ENCODE measurements at regions not wholly inside any gene's neighbourhood (a gene's known extent, or its start where the extent isn't known, plus 50 kb on each side); places are given as distances from the start of the nearest gene placed in this dataset.

DNA sequence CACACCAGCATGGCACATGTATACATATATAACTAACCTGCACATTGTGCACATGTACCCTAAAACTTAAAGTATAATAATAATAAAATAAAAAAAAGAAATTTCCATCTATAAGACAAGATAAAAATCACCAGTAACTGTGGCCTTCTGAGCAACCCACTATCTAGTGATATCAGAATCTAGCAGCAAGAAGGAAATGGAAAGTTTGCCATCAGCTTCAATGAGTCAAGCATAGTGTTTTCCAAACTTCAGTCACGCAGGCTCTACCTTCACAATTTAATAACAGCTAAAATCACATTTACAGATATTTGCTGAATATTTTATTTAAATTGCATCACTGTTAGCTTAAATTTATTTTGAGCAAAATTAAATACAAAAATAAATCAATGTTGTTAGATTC, 345.3 kb upstream of the CD180 start:
- ATAC-seq (no peak), DNase-seq (ENCODE audit: low spot score) (no peak)

GRCh38 chr5:67538855-67539506, 342.4 kb upstream of the CD180 start:
- ATAC-seq (no peak), DNase-seq (ENCODE audit: low spot score) (no peak)

DNA sequence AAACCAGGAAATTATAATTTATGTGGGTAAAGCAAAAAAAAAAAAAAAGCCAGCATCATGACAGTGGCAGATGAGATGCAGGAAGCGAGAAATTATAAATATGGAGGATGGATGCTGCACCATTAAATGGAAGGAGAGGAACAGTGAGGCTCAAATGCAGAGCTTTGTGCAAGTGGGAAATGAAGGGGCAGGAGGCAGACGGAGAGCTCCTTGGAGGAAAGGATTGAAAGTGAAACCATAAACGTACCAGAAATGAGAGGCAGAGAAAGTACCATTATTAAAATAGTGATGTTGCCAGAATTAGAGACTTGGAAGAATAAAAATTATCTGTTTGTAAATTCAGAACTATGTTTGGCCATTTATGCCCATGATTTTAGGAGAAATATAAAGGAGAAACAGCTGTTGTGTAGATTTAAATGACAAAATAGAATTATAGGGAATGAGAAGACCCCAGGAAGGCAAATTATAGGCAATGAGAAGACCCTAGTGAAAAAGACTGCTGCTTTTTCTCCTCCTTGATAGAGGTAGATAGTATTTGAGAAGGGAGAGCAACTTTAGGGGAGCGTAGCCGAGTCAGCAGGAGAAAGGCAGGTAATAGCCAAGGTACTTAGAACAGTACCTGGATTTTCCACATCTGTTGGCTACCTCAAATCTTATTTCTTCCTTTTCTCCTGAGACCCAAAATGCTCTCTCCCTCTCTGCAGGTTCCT, 341.0 kb upstream of the CD180 start:
- ATAC-seq, result peak; percentile 26
- DNase-seq (ENCODE audit: low spot score), result no peak

GRCh38 chr5:67536866-67537265, 340.3 kb upstream of the CD180 start:
- ATAC-seq (no peak), DNase-seq (ENCODE audit: low spot score) (no peak)

GRCh38 chr5:67530609-67531255, 334.1 kb upstream of the CD180 start:
- ATAC-seq (no peak), DNase-seq (ENCODE audit: low spot score) (no peak)

DNA sequence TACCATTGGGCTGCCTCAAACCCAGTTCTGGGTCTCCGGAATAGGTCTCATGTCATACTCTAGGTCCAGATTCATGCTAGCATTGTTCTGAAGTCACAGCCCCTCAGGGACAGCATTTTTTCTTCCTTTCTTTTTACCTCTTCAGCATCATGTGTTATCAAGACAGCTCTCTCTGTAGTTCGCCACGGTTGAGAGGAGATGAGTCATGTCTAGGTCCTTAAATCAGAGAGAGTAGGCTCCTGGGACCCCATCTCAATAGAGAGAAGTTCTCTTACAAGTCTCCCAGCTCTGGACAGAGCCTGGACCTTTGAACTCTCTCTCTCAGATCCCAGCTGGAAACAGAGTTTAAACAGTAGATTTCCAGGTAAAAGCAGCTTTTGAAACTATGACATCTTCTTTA, 332.4 kb upstream of the CD180 start:
- DNase-seq (ENCODE audit: low spot score) (no peak), ATAC-seq (no peak)

GRCh38 chr5:67526793-67527192, 330.2 kb upstream of the CD180 start:
- no peak for DNase-seq (ENCODE audit: low spot score)
- no peak for ATAC-seq

DNA sequence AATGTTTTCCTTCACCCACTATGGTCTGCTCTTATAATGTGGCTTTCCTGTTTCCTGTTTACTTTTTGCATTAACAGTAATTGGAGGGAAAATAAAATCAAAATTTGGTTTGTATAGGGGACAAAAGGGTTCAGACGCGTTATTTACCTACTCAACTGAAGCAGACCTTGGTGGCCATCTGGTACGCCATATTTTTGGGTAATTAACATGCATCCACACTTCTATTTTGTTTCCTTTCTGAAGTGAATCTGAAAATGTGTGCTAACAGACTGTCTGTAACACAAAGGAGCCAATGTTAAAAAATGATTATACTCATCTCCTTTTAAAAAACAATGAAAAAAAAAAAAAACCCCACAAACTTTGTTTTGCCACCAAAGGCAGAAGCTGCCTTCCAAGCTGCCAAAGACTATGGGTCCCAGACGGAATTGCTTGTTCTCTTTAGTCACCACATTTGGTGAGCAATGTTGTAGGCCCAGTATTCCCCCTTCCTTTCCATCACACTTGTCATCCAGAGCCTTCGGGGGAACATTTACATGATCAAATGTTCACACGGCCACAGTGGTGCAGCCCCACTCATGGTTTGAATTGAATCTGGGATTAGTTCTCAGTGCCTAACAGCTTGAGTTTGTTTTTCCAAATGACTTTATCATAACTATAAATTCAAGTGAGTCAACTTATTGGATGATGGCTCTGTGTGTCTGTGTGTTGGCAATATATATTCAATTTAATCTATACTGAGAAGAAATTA, 323.7 kb upstream of the CD180 start:
- no peak for DNase-seq (ENCODE audit: low spot score)
- ATAC-seq, result no peak

- DNase-seq (ENCODE audit: low spot score), result no peak
- peak; percentile 83 for ATAC-seq
These were observed 321.6 kb upstream of the CD180 start for GRCh38 chr5:67518227-67518626.

DNA sequence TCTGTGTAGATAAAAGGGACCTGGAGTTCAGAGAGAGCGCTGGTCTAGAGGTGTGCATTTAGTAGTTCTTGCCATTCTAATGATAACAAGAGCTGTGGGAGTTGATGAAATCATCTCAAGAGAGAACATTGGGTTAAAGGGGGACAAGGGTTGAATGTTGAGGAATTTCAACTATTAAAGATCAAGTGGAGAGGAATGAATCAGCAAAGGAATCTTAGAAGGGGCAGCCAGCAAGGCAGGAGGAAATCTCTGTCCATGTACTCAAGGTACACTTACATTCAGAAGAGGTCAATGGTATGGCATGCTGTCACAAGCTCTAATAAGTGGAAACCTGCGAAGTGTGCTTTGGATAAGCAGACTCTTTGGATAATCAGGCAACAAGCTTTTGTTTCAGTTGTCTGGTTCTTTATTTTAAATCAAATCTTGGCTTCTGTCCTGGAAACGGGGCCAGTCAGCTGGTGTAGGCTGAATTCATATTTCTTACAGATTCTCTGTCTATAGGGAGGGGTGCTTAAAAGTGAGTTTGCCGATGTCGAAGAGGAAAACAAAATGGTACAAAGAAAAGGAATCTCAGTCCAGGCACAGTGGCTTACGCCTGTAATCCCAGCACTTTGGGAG, 320.5 kb upstream of the CD180 start:
- ATAC-seq (no peak), DNase-seq (ENCODE audit: low spot score) (no peak)

GRCh38 chr5:67515762-67516161, 319.2 kb upstream of the CD180 start:
- DNase-seq (ENCODE audit: low spot score) (no peak), ATAC-seq (no peak)

GRCh38 chr5:67515020-67515689, 318.6 kb upstream of the CD180 start:
- DNase-seq (ENCODE audit: low spot score) (no peak), ATAC-seq (no peak)

GRCh38 chr5:67512758-67513157, 316.2 kb upstream of the CD180 start:
- DNase-seq (ENCODE audit: low spot score), result no peak
- no peak for ATAC-seq

GRCh38 chr5:67511911-67512310, 315.3 kb upstream of the CD180 start:
- ATAC-seq (no peak), DNase-seq (ENCODE audit: low spot score) (no peak)

- DNase-seq (ENCODE audit: low spot score), result no peak
- no peak for ATAC-seq
These were observed 313.6 kb upstream of the CD180 start for GRCh38 chr5:67510204-67510603.

GRCh38 chr5:67509402-67510186, 313.0 kb upstream of the CD180 start:
- ATAC-seq (no peak), DNase-seq (ENCODE audit: low spot score) (no peak)

- DNase-seq (ENCODE audit: low spot score) (no peak), ATAC-seq (no peak)
These were observed 309.6 kb upstream of the CD180 start for GRCh38 chr5:67506241-67506640.

- ATAC-seq (no peak), DNase-seq (ENCODE audit: low spot score) (no peak)
These were observed 306.4 kb upstream of the CD180 start for GRCh38 chr5:67502951-67503350.

GRCh38 chr5:67496051-67496450, 299.5 kb upstream of the CD180 start:
- no peak for DNase-seq (ENCODE audit: low spot score)
- ATAC-seq, result no peak

GRCh38 chr5:67495072-67495471, 298.5 kb upstream of the CD180 start:
- DNase-seq (ENCODE audit: low spot score), result no peak
- peak; percentile 51 for ATAC-seq
